Kidney (tissue), 13 donors: ENCODE measurements at regions not wholly inside any gene's neighbourhood (a gene's known extent, or its start where the extent isn't known, plus 50 kb on each side); places are given as distances from the start of the nearest gene placed in this dataset.

Source experiments
- DNase-seq, 5 donors: peaks; one replicate each; pipeline ENCODE4 v3.0.0-alpha.2; 2013 to 2020
- FAIRE-seq: peaks from 2 replicates; lab custom pipeline; 2012; peaks lifted over from hg19 to GRCh38; lab: Jason Lieb, UNC
- H3K27ac ChIP-seq, 2 donors: one replicate each; pipeline ENCODE4 v1.7.0; 2013; ENCODE audit warnings: low read depth in 2 of 2, low read length in 2 of 2, inconsistent platforms in 1 of 2
- H3K27me3 ChIP-seq: one replicate; pipeline ENCODE4 v1.7.1; 2013; ENCODE audit warnings: low read length, inconsistent platforms; ENCODE audit not compliant: control insufficient read depth, insufficient read depth
- H3K36me3 ChIP-seq, 3 donors: one replicate each; pipeline versions ENCODE4 v1.7.0 to v1.7.1; 2013; ENCODE audit warnings: low read length in 3 of 3, control low read depth in 1 of 3, inconsistent platforms in 1 of 3; ENCODE audit not compliant: insufficient read depth in 3 of 3, control insufficient read depth in 2 of 3
- H3K4me1 ChIP-seq, 3 donors: one replicate each; pipeline versions ENCODE4 v1.7.0 to v1.7.1; 2013; ENCODE audit warnings: low read length in 3 of 3, inconsistent platforms in 1 of 3, low read depth in 1 of 3; ENCODE audit not compliant: control insufficient read depth in 2 of 3, insufficient read depth in 2 of 3
- H3K4me3 ChIP-seq, 3 donors: one replicate each; pipeline versions ENCODE4 v1.7.0 to v1.8.1; 2013; ENCODE audit warnings: low read length in 3 of 3, control low read depth in 1 of 3, inconsistent platforms in 1 of 3
- H3K9ac ChIP-seq, 3 donors: one replicate each; pipeline versions ENCODE4 v1.7.0 to v1.7.1; 2013; ENCODE audit warnings: low read length in 3 of 3, control low read depth in 1 of 3, inconsistent platforms in 1 of 3
- H3K9me3 ChIP-seq, 3 donors: one replicate each; pipeline versions ENCODE4 v1.7.0 to v1.7.1; 2013; ENCODE audit warnings: low read length in 3 of 3, control low read depth in 1 of 3, inconsistent platforms in 1 of 3; ENCODE audit not compliant: control insufficient read depth in 2 of 3, insufficient read depth in 1 of 3
- CTCF ChIP-seq: IDR thresholded peaks from 3 replicates; pipeline ENCODE4 v1.5.1; 2012; ENCODE audit warnings: mild to moderate bottlenecking, moderate library complexity, borderline replicate concordance; ENCODE audit not compliant: insufficient read depth; ENCODE audit errors: extremely low read depth
- intact Hi-C: fragments of 100-400 bp; cut with DNase I; formaldehyde crosslinking; loops from one replicate; pipeline ENCODE4 v1.11.1; 2022
- donor health status: control.
- donor health status: control.
- donor health status: control.
- donor health status: control.
- donor health status: control.
- donor health status: DM: yes; HTN: yes; CAD: no.
- donor health status: Normal renal cell carcinoma (clear cell type).

DNA sequence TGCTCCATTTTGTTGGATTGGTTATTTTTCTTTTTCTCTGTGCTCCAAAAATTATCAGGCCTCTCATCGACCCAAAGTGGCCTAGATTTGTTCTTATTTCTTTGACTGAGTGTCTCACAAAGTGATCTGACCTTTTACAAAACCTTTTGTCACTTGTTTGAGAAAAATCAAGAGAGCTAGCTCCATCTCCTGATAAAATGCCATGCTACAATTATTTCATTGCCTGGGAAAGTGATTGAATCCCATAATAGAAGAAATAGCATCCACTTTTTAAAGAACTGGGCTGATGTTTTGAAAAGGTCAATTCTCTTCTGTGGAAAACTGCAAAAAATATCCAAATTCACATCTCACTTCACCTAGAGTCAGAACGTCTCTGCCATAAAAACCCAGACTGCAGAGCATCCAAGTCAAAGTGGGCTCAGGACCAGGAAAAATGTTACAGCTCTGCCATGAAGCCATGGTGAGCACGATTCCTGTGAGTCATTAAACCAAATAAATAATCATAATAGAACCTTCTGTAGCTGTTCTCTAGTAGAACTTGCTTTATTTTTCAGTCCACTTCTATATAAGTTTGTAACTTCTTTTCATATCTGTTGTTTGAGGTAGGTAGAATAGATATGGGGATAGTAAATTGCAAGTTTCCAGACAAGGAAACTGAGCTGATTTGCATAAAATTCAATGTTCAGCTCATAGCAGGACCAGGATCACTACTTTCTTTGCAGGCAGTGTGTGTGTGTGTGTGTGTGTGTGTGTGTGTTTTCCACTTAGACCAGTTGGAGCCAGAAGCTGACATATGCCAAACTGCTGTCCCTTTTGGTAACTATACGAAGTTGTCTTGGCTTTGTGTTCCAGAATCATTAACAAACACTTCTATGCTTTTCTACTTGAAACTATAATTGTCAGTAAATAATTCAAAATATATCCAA is 632.5 kb upstream of the ANKRD30A start:
- intact Hi-C loops: no loop called here

GRCh38 chr10:36491926-36492325 is 633.5 kb upstream of the ANKRD30A start:
- Histone ChIP-seq H3K9me3 (no peaks in the 10 kb centered on the region), H3K36me3 (no peaks in the 10 kb centered on the region), H3K27me3 (no peaks in the 10 kb centered on the region), H3K27ac (no peak overlapping the region), H3K9ac (no peak overlapping the region), H3K4me3 (no peak overlapping the region), H3K4me1 (no peaks in the 10 kb centered on the region)
- no peak for FAIRE-seq
- no peak for DNase-seq
- TF ChIP-seq CTCF: no peak
- intact Hi-C loops: no loop called here

More for the DNA sequence above, 632.5 kb upstream of the ANKRD30A start:
- no peak overlapping the region for H3K9ac ChIP-seq
- H3K27ac ChIP-seq: no peak overlapping the region
- no peaks in the 10 kb centered on the region for H3K4me1 ChIP-seq
- H3K27me3 ChIP-seq: no peaks in the 10 kb centered on the region
- TF ChIP-seq CTCF: no peak
- no peak overlapping the region for H3K4me3 ChIP-seq
- H3K9me3 ChIP-seq: no peaks in the 10 kb centered on the region
- FAIRE-seq (no peak), DNase-seq (no peak)
- H3K36me3 ChIP-seq: no peaks in the 10 kb centered on the region

DNA sequence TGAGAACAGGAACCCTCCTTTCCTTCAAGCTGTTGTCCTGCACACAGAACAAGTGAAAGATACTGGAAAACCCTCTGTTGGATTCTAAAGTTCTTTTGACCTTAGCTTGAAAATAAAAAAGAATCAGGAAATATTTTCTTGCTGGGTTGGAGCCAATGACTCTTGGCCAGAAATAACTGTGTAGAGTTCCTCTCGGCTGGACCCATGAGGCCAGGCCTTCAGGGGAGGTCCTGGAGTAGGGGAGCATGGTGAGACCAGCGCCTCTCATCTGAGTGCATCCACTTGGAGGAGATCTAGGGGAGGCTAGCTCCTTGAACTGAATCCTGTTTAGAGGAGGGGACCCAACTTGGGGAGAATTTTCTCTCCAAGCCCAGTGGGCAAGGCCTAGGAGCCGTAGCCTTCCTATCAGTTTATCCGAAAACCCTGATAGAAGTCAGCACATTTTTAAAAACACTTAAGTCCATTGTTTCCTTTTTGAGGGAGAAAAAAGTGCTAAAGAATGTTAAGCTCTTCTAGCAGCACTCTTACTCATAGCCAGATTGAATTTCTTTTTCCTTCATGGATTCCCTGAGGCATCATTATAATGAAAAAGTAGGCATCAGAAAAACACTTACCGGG is 635.7 kb upstream of the ANKRD30A start:
- Histone ChIP-seq H3K4me3 (no peak overlapping the region), H3K9ac (no peak overlapping the region), H3K4me1 (no peaks in the 10 kb centered on the region), H3K36me3 (no peaks in the 10 kb centered on the region), H3K9me3 (no peaks in the 10 kb centered on the region), H3K27ac (peak overlapping the region in 1 of 2 donors; percentile 66), H3K27me3 (no peaks in the 10 kb centered on the region)
- DNase-seq (peak in 2 of 5 donors; percentile 56 to 76), FAIRE-seq (no peak)
- intact Hi-C loops: no loop called here
- no peak for TF ChIP-seq CTCF
